ENCODE measurements at regions not wholly inside any gene's neighbourhood (a gene's known extent, or its start where the extent isn't known, plus 50 kb on each side); places are given as distances from the start of the nearest gene placed in this dataset.

GRCh38 chr7:12862146-12862545 is 174.7 kb downstream of the ARL4A start:
- H3K36me3 ChIP-seq (ENCODE audit: insufficient read depth) = no peaks in the 10 kb centered on the region
- H3K4me3 ChIP-seq = no peak overlapping the region
- Mint-ChIP-seq H3K9me3 (no peaks in the 10 kb centered on the region), H3K27ac (no peak overlapping the region), H3K36me3 (ENCODE audit: low read depth) (peaks cover 2% of the 10 kb centered on the region; the same call in 1 of the 3 replicates), H3K27me3 (ENCODE audit: insufficient read depth, low read depth, poor library complexity) (no peaks in the 10 kb centered on the region), H3K4me1 (no peaks in the 10 kb centered on the region; the same call in 2 of the 3 replicates), H3K4me3 (no peak overlapping the region)
- H3K27ac ChIP-seq (ENCODE audit: low read depth) = no peak overlapping the region
- no peaks in the 10 kb centered on the region; the same call in 1 of the 2 replicates for H3K9me2 ChIP-seq (ENCODE audit: insufficient read depth)
- no peaks in the 10 kb centered on the region for H3K27me3 ChIP-seq (ENCODE audit: insufficient read depth)
- H3K4me2 ChIP-seq = no peak overlapping the region
- no peaks in the 10 kb centered on the region for H3F3A ChIP-seq (replicated peaks; ENCODE audit: low read depth)
- H3K4me1 ChIP-seq (ENCODE audit: insufficient read depth) = no peaks in the 10 kb centered on the region
- H3K79me2 ChIP-seq (replicated peaks; ENCODE audit: insufficient read depth) = no peaks in the 10 kb centered on the region
- no peak for DNase-seq (ENCODE audit: low spot score)
- H4K20me1 ChIP-seq (replicated peaks; ENCODE audit: insufficient read depth) = no peaks in the 10 kb centered on the region
- no peak overlapping the region for H2AFZ ChIP-seq
- TF ChIP-seq ZNF114 (CRISPR knock-in tag; IDR thresholded peaks at IDR 0.05) (no peak), CREB1 (CRISPR knock-in tag; IDR thresholded peaks at IDR 0.05; ENCODE audit: low read depth) (no peak), JUNB (IDR thresholded peaks at IDR 0.05; ENCODE audit: unreplicated experiment) (no peak), EZH2phosphoT487 (IDR thresholded peaks at IDR 0.05; ENCODE audit: unreplicated experiment) (no peak), CTCF (conservative IDR thresholded peaks at IDR 0.05; ENCODE audit: low read depth in 2 of 2) (no peak), ZNF462 (CRISPR knock-in tag; IDR thresholded peaks at IDR 0.05) (no peak), EZH2 (IDR thresholded peaks at IDR 0.05; ENCODE audit: low read depth, unreplicated experiment) (no peak), STAT1 (IDR thresholded peaks at IDR 0.05; ENCODE audit: unreplicated experiment) (no peak)
- TF ChIP-seq, protein P1, sequence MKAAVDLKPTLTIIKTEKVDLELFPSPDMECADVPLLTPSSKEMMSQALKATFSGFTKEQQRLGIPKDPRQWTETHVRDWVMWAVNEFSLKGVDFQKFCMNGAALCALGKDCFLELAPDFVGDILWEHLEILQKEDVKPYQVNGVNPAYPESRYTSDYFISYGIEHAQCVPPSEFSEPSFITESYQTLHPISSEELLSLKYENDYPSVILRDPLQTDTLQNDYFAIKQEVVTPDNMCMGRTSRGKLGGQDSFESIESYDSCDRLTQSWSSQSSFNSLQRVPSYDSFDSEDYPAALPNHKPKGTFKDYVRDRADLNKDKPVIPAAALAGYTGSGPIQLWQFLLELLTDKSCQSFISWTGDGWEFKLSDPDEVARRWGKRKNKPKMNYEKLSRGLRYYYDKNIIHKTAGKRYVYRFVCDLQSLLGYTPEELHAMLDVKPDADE (IDR thresholded peaks at IDR 0.05) = no peak
- TF ChIP-seq, protein P2, sequence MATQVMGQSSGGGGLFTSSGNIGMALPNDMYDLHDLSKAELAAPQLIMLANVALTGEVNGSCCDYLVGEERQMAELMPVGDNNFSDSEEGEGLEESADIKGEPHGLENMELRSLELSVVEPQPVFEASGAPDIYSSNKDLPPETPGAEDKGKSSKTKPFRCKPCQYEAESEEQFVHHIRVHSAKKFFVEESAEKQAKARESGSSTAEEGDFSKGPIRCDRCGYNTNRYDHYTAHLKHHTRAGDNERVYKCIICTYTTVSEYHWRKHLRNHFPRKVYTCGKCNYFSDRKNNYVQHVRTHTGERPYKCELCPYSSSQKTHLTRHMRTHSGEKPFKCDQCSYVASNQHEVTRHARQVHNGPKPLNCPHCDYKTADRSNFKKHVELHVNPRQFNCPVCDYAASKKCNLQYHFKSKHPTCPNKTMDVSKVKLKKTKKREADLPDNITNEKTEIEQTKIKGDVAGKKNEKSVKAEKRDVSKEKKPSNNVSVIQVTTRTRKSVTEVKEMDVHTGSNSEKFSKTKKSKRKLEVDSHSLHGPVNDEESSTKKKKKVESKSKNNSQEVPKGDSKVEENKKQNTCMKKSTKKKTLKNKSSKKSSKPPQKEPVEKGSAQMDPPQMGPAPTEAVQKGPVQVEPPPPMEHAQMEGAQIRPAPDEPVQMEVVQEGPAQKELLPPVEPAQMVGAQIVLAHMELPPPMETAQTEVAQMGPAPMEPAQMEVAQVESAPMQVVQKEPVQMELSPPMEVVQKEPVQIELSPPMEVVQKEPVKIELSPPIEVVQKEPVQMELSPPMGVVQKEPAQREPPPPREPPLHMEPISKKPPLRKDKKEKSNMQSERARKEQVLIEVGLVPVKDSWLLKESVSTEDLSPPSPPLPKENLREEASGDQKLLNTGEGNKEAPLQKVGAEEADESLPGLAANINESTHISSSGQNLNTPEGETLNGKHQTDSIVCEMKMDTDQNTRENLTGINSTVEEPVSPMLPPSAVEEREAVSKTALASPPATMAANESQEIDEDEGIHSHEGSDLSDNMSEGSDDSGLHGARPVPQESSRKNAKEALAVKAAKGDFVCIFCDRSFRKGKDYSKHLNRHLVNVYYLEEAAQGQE (IDR thresholded peaks at IDR 0.05; ENCODE audit: unreplicated experiment) = no peak
- no peak for ATAC-seq

Measured in GM23338 (cell line).